ENCODE measurements at regions not wholly inside any gene's neighbourhood (a gene's known extent, or its start where the extent isn't known, plus 50 kb on each side); places are given as distances from the start of the nearest gene placed in this dataset.

DNA sequence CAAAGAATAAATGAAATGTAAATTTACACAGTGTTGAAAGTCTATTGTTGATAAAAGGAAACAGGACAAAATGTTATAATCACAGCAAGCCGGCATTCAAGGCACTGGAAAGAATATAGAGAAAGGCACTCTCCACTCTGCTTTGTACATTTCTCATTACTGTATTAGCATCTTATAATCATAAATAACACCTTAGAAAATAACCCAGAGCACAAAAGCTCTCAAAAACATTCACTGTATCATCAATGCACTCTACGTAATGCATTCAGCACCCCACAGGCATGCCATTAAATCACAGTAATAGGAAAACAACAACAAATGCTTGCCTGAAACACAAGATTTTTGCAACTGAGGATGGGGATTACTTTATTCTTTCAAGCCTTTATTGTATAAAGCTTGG, 75.3 kb upstream of the TRPC3 start:
- DNase-seq, result no peak

DNA sequence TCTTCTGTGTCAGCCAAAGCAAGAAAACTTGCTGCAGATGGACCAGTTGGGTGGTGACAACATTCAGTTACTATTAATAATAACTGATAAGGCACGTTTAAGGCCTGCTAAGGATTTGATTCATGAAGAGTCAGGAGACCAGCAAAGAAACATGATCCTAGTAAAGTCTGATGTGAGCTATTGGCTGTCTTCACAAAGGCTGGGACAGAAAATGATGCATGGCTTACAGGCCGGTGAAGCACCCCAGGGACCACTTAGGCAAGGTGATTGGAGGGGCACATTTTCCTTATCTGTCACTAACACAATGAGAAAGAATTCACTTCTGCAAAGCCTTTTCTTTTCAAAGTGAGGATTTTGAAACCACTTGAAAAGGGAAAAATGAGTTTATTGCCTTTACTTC, 65.4 kb upstream of the TRPC3 start:
- no peak for DNase-seq

DNA sequence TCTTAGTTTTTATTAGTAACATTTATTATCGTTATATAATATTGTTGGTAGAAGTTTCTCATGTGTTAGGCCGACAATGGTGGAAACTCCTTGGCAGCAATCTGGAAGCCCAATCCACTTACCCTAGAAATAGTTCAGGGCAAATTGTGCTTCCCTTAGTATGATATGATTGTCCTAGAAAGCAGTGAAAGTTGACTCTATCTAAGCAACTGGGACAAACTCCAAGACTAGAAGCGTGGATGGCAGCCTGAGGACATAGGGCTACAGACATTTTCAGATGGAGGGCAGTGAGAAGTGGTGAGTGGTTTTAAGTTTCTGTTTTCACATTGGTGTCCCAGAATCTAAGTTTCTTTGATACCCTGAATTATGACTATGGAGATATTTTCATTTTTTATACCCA, 63.3 kb upstream of the TRPC3 start:
- no peak for DNase-seq

DNA sequence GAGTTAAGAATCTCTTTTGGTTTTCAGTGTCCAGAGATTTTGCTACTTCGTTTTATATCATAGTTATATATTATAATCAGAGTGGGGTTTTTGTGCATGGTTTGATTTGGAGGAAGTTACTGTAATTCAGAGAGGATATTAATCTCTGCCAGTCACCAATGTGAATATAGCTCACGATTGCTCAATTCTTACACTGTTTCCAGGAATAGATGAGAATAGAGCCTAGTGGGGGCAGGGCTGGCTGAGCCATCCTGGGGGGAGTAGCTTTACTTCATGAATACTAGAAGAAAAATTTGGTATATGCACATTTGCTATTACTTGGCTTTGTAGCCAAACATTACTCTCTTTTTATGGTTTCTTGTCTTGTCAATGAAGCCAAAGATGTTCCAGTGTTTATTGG, 60.9 kb upstream of the TRPC3 start:
- DNase-seq, result no peak

DNA sequence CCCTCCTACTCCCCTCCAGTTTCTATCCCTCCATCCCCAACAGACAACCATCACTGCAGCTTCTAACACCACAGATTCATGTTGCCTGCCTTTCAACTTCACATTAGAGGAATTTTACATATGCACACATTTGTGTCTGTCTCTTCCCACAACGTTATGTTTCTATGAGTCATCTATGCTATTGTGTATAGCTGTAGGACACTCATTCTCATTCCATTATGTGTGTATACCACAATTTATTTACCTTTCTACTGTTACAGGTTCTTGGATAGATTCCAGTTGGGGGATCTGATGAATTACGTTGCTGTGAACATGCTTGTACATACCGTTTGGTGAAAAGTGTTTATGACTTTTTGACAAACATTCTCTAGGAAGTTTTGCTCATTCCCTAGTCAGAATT, 58.8 kb upstream of the TRPC3 start:
- DNase-seq, result no peak

DNA sequence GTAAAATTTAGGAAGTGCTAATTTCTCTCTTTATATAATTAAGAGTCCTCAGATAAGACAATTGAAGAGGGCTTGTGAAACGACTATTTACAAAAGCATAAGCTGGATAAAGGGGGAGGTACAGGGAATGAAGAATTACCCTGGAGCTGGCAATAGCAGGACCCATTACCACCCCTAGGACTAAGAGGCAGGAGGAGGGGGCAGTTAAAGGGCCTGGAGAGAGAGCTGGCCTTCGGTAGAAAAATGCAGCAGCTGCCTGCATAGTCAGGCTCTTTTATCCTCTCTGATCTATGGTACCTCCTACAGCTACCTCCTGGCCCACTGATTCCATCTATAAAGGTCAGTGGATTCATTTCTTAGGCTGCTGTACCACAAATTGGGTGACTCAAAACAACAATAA, 57.7 kb upstream of the TRPC3 start:
- DNase-seq, result no peak

DNA sequence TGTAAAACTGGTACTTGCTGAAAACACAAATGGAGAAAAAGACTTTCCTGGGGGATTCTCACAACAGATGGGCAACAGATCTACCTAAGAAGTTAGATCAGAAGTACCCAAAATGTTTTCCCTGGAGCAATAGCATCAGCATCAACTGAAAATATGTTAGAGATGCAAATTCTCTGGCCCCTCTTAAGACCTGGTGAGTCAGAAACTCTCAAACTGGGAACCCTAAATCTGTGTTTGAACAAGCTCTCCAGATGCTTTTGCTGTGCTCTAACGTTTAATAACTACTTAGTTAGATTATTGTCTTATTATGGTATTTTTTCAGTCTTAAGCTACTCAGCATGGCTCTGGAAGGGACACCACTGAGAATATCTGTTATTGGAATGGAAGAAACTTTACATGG, 55.2 kb upstream of the TRPC3 start:
- DNase-seq, result no peak

DNA sequence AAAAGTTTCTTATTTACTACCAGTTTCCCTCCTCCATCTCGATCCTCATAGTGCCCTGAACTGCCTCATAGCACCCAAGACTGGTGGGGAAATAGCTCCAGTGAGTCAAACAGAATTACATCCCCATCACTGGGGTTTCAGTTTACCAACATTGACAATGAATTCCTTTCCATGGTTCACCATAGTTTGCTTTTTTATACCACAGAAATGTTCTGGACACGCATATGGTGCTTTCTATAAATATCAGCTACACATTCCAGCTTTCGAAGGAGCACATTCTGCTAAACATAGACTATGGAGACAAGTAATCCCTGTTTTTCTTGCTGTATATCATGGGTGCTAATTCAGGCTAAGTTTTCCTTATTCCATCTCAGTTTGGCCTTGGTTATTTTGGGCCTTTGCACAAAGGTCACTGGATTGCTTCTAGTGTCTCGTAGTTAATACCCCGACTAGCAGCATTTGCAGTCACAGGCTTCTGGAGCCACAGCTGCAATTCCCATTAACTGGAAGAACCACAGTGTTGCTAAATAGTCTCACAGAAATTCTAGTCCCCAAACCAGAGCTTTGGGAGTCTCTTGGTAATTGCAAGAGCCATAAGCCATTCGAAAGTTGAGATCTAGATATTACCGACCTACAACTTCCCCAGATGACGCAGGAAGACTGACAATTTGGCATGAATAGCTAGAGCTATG, 53.4 kb upstream of the TRPC3 start:
- no peak for DNase-seq

DNA sequence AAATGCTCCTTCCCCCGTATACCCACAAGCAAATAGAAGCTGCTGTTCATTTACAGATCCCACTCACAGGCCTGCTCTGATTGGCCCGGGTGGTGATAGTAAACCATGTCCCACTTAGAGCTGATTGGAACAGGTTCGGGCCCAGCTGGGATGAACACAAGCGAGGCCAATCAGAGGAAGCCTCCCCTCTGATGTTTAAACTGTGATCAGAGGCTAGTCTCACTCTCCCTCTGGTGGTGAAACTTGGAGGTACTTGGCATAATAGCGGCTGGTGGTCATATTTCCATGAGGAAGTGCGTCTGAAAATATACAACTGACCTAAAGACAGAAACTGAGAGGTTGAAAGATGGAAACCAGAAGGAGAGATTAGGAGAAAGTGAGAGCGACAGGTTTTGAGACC, 51.5 kb upstream of the TRPC3 start:
- DNase-seq, result no peak
